ENCODE measurements at regions not wholly inside any gene's neighbourhood (a gene's known extent, or its start where the extent isn't known, plus 50 kb on each side); places are given as distances from the start of the nearest gene placed in this dataset.

DNA sequence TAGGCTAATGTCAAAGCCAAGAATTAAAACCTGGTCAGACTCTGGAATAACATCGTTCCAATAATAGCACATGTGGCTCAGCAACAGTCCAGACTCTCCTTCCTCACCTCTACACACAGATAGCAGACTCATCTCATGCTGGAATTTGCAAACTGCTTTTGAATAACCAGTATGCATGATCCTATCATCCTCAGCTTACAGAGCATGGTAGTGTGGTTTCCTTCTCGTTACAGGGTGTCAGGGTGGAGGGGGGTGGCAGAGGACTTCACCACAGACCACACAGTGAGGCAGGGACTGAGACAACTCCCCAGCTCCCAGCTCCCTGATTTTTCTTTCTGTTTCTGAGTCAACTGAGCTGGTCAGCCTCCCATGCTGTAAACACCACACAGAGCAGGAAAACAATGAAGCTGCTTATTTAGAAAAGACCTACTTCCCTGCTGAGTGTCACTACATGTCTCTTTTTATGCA, 101.6 kb downstream of the RPL22L1 start:
- TF ChIP-seq, protein P1, sequence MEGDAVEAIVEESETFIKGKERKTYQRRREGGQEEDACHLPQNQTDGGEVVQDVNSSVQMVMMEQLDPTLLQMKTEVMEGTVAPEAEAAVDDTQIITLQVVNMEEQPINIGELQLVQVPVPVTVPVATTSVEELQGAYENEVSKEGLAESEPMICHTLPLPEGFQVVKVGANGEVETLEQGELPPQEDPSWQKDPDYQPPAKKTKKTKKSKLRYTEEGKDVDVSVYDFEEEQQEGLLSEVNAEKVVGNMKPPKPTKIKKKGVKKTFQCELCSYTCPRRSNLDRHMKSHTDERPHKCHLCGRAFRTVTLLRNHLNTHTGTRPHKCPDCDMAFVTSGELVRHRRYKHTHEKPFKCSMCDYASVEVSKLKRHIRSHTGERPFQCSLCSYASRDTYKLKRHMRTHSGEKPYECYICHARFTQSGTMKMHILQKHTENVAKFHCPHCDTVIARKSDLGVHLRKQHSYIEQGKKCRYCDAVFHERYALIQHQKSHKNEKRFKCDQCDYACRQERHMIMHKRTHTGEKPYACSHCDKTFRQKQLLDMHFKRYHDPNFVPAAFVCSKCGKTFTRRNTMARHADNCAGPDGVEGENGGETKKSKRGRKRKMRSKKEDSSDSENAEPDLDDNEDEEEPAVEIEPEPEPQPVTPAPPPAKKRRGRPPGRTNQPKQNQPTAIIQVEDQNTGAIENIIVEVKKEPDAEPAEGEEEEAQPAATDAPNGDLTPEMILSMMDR (IDR thresholded peaks at IDR 0.05) = no peak
- TF ChIP-seq POLR2A (IDR thresholded peaks at IDR 0.05) = no peak

Measured in esophagus squamous epithelium (tissue), 4 donors.